NCI-H2081 treated with DMSO at 0.1 percent for 48 hours (cell line): ENCODE measurements at regions not wholly inside any gene's neighbourhood (a gene's known extent, or its start where the extent isn't known, plus 50 kb on each side); places are given as distances from the start of the nearest gene placed in this dataset.

Source experiments
- DNase-seq: peaks from one replicate; lab custom pipeline; 2025; lab: John Stamatoyannopoulos, UW

- DNase-seq: no peak
Measured at GRCh38 chr5:103461243-103461642, 101.3 kb downstream of the NUDT12 start.

GRCh38 chr5:103458497-103459040 lies 104.0 kb downstream of the NUDT12 start:
- DNase-seq: no peak

- no peak for DNase-seq
Measured at GRCh38 chr5:103456476-103456875, 106.1 kb downstream of the NUDT12 start.

- no peak for DNase-seq
Measured at GRCh38 chr5:103455796-103456195, 106.8 kb downstream of the NUDT12 start.

GRCh38 chr5:103454770-103455169 lies 107.8 kb downstream of the NUDT12 start:
- DNase-seq: no peak

GRCh38 chr5:103452666-103453065 lies 109.9 kb downstream of the NUDT12 start:
- no peak for DNase-seq

GRCh38 chr5:103452089-103452488 lies 110.5 kb downstream of the NUDT12 start:
- no peak for DNase-seq

GRCh38 chr5:103451261-103451660 lies 111.3 kb downstream of the NUDT12 start:
- DNase-seq: no peak

GRCh38 chr5:103450333-103451061 lies 112.1 kb downstream of the NUDT12 start:
- no peak for DNase-seq

- no peak for DNase-seq
Measured at GRCh38 chr5:103446813-103447212, 115.8 kb downstream of the NUDT12 start.

GRCh38 chr5:103445426-103446035 lies 117.1 kb downstream of the NUDT12 start:
- DNase-seq: no peak

- DNase-seq: no peak
Measured at GRCh38 chr5:103444333-103445038, 118.1 kb downstream of the NUDT12 start.

- no peak for DNase-seq
Measured at GRCh38 chr5:103442750-103443149, 119.8 kb downstream of the NUDT12 start.

GRCh38 chr5:103441523-103441922 lies 121.1 kb downstream of the NUDT12 start:
- DNase-seq: no peak

- DNase-seq: no peak
Measured at GRCh38 chr5:103439007-103439406, 123.6 kb downstream of the NUDT12 start.

- DNase-seq: no peak
Measured at GRCh38 chr5:103436656-103437055, 125.9 kb downstream of the NUDT12 start.

- DNase-seq: no peak
Measured at GRCh38 chr5:103436112-103436511, 126.5 kb downstream of the NUDT12 start.

GRCh38 chr5:103435136-103435889 lies 127.3 kb downstream of the NUDT12 start:
- no peak for DNase-seq

- DNase-seq: no peak
Measured at GRCh38 chr5:103434057-103434456, 128.5 kb downstream of the NUDT12 start.

- DNase-seq: no peak
Measured at GRCh38 chr5:103433211-103433610, 129.4 kb downstream of the NUDT12 start.

- DNase-seq: no peak
Measured at GRCh38 chr5:103428923-103429322, 133.7 kb downstream of the NUDT12 start.

GRCh38 chr5:103428411-103428871 lies 134.1 kb downstream of the NUDT12 start:
- peak; percentile 34 for DNase-seq
